ENCODE measurements at regions not wholly inside any gene's neighbourhood (a gene's known extent, or its start where the extent isn't known, plus 50 kb on each side); places are given as distances from the start of the nearest gene placed in this dataset.
"Not testable (repeated sequence)": the region's sequence is repeated elsewhere in the genome, so short reads cannot be mapped to it uniquely, and the experiment has no call there.

DNA sequence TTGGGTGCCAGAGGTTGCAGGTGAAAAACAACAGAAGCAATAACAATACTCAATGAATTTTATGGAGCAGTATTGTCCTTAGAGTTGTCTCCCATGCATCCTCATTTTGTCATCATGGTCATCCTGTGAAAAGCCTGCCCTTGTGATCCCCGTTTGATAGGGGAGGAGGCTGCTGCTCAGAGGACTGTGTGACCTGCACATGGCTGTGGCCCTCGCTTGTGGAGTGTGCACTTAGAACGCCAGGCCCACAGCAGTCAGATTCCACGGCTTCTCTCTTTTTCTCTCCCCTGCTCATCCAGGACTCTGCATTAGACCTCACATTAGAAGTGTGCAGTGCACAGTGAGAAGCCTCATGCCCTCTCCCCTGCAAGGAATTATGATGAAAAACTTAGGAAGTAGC, 491.1 kb upstream of the KLF6 start:
- DNase-seq (no peak), ATAC-seq (no peak)
- no peaks in the 10 kb centered on the region for H3K36me3 ChIP-seq
- no peak overlapping the region for H3K4me3 ChIP-seq
- peaks cover 11 to 12% of the 10 kb centered on the region in 2 donors for H3K4me1 ChIP-seq
- TF ChIP-seq POLR2A (IDR thresholded peaks at IDR 0.05) (no peak), CTCF (IDR thresholded peaks at IDR 0.05 in 4 of 5, conservative IDR thresholded peaks at IDR 0.05 in 1 of 5) (no peak)
- intact Hi-C loops (cut with DNase I; ENCODE audit: low total_unique reads) (no loop called here), in situ Hi-C loops (cut with MboI; ENCODE audit: low sequenced_read_pairs in 4 of 4) (no loop called here)
- H3K27ac ChIP-seq = no peak overlapping the region
- no peaks in the 10 kb centered on the region for H3K27me3 ChIP-seq
- H3K9me3 ChIP-seq = no peaks in the 10 kb centered on the region

GRCh38 chr10:4274671-4275070, 489.7 kb upstream of the KLF6 start:
- H3K27me3 ChIP-seq; H3K4me1 ChIP-seq; H3K27ac ChIP-seq; H3K36me3 ChIP-seq; DNase-seq; intact Hi-C loops (cut with DNase I; ENCODE audit: low total_unique reads); H3K9me3 ChIP-seq; ATAC-seq; H3K4me3 ChIP-seq; in situ Hi-C loops (cut with MboI; ENCODE audit: low sequenced_read_pairs in 4 of 4): not testable (repeated sequence)

DNA sequence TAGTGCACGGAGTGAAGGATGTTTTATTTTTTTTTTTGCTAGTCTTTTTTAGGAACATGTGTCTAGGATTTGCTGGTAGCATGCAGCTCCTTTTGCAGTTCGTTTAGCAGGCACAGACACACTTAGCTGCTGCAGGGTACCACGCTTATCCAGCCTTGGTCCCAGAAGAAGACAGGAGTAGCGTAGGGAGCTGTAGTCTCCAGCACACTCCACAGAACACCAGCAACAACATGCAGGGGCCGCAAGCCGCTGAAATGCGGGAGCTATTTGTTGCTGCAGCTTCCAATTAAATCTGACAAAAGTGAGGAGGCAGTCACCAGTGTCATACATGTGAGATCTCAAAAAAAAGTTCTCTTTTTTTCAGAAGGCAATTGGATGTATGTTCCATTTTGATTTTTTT, 486.2 kb upstream of the KLF6 start:
- peak overlapping the region in 1 of 4 donors; percentile 22 for H3K27ac ChIP-seq

GRCh38 chr10:4270116-4270515, 485.1 kb upstream of the KLF6 start:
- Histone ChIP-seq H3K27ac (no peak overlapping the region), H3K27me3 (no peaks in the 10 kb centered on the region), H3K36me3 (no peaks in the 10 kb centered on the region), H3K4me3 (no peak overlapping the region), H3K9me3 (no peaks in the 10 kb centered on the region), H3K4me1 (peaks cover 0 to 5% of the 10 kb centered on the region in 2 donors)
- ATAC-seq = peak in 1 of 2 donors; percentile 49
- DNase-seq = peak in 1 of 2 donors; percentile 29
- TF ChIP-seq CTCF (IDR thresholded peaks at IDR 0.05 in 4 of 5, conservative IDR thresholded peaks at IDR 0.05 in 1 of 5) (no peak), POLR2A (IDR thresholded peaks at IDR 0.05) (no peak)
- in situ Hi-C loops (cut with MboI; ENCODE audit: low sequenced_read_pairs in 4 of 4) (no loop called here), intact Hi-C loops (cut with DNase I; ENCODE audit: low total_unique reads) (no loop called here)

More for the DNA sequence above, 486.2 kb upstream of the KLF6 start:
- no peak for TF ChIP-seq CTCF (IDR thresholded peaks at IDR 0.05 in 4 of 5, conservative IDR thresholded peaks at IDR 0.05 in 1 of 5)
- TF ChIP-seq POLR2A (IDR thresholded peaks at IDR 0.05) = no peak
- Histone ChIP-seq H3K4me3 (no peak overlapping the region), H3K9me3 (no peaks in the 10 kb centered on the region), H3K36me3 (no peaks in the 10 kb centered on the region), H3K4me1 (peaks cover 0 to 5% of the 10 kb centered on the region in 2 donors), H3K27me3 (no peaks in the 10 kb centered on the region)
- intact Hi-C loops (cut with DNase I; ENCODE audit: low total_unique reads) (no loop called here), in situ Hi-C loops (cut with MboI; ENCODE audit: low sequenced_read_pairs in 4 of 4) (no loop called here)
- DNase-seq (no peak), ATAC-seq (no peak)

DNA sequence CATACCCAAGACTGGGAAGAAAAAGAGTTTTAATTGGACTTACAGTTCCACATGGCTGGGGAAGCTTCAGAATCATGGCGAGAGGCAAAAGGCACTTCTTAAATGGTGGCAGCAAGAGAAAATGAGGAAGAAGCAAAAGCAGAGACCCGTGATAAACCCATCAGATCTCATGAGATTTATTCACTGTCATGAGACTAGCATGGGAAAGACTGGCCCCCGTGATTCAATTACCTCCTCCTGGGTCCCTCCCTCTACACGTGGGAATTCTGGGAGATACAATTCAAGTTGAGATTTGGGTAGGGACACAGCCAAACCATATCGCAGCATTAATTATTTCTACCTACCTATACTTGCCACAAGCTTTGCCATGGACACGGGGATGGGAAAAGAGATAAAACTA, 483.5 kb upstream of the KLF6 start:
- H3K27me3 ChIP-seq; ATAC-seq; H3K9me3 ChIP-seq; DNase-seq; H3K4me1 ChIP-seq; H3K27ac ChIP-seq; H3K4me3 ChIP-seq; intact Hi-C loops (cut with DNase I; ENCODE audit: low total_unique reads); in situ Hi-C loops (cut with MboI; ENCODE audit: low sequenced_read_pairs in 4 of 4); H3K36me3 ChIP-seq: not testable (repeated sequence)

DNA sequence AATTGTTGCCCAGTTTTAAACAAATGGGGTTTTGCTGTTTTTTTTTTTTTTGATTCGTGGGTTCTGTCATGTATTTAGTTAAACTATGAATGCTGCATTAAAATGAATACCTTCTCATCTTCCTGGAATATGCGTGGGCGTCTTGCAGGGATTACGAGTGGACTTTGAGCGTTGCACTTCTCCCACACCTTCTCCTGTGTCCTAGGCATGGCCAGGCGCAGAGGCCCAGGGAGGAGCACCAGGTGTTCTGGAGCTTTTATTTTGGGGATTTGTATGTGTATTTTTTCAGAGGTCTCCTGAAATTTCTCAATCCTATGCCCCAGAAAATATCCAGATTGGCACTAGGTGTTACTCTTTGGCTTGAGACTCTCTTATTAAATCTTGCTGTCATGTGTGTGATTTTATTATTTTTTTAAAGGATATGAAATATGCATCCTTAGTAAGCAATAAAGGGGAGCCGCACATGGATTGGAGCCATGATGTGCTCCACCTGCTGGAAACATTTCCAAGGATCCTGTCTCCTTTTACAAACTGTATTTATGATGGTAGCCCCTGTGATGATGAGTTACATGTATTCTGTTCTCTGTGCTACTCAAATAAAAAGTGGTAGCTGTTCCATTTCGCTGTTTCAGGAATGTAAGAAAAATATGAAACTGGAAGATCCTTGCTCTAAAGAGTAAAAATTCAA, 482.2 kb upstream of the KLF6 start:
- no peak for DNase-seq
- no peak for ATAC-seq
- Histone ChIP-seq H3K4me3 (no peak overlapping the region), H3K27me3 (no peaks in the 10 kb centered on the region), H3K4me1 (peaks cover 0 to 21% of the 10 kb centered on the region in 2 donors), H3K36me3 (no peaks in the 10 kb centered on the region), H3K27ac (peak overlapping the region in 3 of 4 donors; percentile 22 to 26 (median 23)), H3K9me3 (no peaks in the 10 kb centered on the region)
- in situ Hi-C loops (cut with MboI; ENCODE audit: low sequenced_read_pairs in 4 of 4) = no loop called here
- intact Hi-C loops (cut with DNase I; ENCODE audit: low total_unique reads) = no loop called here
- peak in 1 of 5 experiments; percentile 17 for TF ChIP-seq CTCF (IDR thresholded peaks at IDR 0.05 in 4 of 5, conservative IDR thresholded peaks at IDR 0.05 in 1 of 5)
- no peak for TF ChIP-seq POLR2A (IDR thresholded peaks at IDR 0.05)
